Activated naive CD4-positive, alpha-beta T cell treated with Interleukin-2 at 50 U/mL for 16 hours (primary cell): ENCODE measurements at regions not wholly inside any gene's neighbourhood (a gene's known extent, or its start where the extent isn't known, plus 50 kb on each side); places are given as distances from the start of the nearest gene placed in this dataset.
"Not testable (repeated sequence)": the region's sequence is repeated elsewhere in the genome, so short reads cannot be mapped to it uniquely, and the experiment has no call there.

Experiments used
- DNase-seq: peaks from one replicate; pipeline ENCODE4 v3.0.0-alpha.2; 2020

DNA sequence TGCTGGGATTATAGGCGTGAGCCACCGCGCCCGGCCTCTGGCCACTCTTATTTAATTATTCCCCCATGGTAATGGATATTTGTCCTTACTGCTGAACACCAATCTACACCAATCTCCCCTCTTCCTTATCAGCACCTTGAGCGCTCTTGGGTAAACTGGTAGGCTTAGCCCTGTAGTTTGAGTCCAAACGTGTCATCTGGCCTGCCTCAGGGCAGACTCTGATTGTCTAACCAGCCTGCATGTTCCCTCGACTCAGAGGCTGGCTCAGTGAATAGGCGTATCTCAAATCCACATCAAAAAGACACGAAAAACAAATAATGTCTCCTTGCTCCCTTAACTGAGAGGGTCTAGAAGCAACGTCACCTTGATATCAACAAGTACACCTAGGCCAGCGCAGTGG, 260.9 kb downstream of the TFAP2C start:
- no peak for DNase-seq

DNA sequence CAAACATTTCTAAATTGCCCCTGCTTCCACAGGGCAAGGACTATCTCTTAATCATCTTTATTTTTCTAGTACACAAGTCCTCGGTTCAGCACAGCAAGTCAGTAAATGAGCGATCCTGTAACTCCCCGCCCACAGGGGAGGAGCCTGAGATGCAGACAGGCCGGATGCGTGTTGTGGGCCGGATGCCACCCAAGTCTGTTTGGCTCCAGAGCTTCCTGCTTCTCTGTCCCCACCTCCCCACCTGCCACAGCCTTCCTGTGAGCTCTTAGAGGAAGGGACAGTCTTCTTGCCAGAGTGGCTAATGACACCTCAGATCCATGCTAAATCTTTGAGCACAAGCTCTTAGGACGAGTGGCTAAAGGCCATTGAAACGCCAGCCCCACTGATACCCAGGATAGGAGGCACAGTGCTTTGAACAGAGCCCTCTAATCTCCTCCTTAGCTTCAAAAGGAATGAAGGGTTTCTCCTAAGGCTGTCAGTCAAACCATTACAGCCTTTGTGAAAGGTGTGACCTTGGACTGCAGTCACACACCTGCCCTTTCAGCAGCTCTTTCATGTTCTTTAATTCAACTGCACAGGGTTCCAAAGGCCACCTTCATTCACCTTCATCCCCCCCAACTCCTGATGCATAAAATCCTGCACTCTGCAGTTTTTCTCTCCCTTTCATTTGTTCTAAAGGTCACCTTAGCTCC, 264.3 kb downstream of the TFAP2C start:
- DNase-seq = no peak

DNA sequence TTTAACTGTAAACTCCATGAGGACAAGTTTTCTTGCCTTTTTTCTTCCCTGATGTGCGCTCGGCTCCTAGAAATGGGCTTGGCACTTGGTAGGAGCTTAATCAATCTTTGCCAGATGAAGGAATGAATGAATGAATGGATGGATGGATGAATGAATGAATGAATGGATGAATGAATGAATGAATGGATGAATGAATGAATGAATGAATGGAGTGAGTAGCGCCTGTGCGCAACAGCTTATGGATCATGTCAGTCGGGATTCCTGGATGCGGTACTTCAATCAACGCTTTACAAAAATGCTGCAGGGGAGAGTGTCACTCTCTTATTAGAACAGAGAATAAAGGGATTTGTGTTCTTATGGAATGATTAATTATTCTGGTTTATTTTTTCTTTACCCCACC, 267.3 kb downstream of the TFAP2C start:
- no peak for DNase-seq

DNA sequence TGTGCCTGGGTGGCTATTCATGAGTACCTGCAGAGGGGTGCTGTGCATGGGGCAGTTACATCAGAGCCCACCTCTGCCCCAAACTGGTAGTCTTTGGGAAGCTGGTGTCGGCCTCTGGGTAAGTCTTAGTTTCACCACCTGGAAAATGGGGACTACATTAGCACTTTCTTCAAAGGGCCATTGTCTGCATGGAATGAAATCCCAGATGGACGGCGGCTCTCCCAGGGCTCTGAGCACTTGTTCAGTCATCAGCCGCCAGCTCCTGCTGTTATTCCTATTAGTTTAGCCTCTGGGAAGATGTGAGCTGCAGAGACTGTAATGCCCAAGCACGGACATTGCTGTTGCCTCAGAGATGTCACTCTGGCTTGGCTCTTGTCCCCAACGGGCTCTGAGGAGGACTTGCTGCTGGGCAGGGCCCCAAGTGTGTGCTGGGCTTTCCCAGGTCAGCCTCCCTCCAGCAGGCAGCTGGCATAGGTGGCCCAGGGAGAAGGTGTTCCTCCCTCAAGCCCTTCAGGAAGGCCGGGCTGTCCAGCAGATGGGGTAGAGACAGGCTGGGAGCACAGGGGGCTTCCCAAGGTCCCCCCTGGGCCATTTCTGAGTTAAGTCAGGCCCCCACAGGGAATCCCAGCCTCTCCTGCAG, 268.3 kb downstream of the TFAP2C start:
- no peak for DNase-seq

DNA sequence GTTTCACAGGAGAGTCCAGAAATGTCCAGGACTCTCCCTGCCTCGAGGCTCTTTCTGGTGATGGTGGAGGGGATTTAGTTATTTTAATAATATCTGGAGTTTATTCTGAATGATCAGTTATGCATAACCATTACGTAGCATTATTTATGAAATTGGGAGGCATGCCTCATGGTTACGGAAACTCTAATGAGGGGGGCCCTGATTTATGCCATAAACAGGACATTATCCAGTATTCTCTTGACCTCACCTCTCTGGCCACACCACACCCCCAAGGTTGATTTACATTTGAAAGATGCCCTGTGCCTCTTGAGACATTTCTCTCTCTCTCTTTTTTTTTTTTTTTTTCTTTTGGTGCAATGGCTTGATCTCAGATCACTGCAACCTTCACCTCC, 268.8 kb downstream of the TFAP2C start:
- no peak for DNase-seq

DNA sequence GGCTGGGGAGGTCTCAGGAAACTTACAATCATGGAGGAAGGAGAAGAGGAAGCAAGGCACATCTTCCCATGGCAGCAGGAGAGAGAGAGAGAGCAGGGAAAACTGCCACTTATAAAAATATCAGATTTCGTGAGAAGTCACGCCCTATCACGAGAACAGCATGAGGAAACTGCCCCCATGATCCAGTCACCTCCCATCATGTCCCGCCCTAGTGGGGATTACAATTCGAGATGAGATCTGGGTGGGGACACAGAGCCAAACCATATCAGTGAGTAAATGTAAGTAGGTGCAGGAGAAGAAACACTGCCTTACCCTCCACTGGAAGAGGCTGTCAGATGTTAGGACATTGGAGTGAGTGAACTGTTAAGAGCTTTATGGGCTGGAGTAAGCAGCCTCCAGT, 270.4 kb downstream of the TFAP2C start:
- DNase-seq = no peak

DNA sequence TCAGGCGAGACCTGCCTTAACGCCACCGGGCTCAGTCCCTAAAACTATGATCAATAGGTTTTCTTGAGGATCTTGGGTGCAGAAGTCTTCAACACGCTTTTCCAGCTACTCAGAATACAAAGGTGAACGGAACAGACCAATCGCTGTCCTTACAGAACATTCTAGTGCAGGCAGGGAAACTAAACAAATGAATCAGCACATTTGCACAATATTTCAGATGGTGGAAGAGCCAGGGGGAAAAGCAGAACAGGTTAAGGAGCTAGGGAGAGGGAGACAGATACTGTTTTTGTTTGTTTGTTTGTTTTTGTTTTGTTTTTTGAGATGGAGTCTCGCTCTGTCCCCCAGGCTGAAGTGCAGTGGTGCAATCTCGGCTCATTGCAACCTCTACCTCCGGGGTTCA, 271.1 kb downstream of the TFAP2C start:
- no peak for DNase-seq

DNA sequence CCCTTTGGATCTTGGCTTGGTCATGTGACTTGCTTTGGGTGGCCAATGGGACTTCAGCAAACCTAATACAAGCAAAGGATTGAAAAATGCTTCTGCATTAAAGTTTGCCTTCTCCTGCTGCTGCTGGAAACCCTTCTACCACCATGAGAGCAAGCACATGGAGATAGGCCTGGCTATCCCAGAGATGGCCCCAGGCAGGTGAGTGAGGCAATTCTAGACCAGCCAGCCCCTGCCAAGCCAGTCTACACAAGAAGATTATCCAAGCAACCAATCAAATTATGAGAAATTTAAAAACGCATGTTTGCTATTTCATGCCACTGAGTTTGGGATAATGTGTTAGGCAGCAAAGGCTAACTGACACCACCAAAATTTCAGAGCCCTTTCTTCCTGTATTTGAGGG, 274.3 kb downstream of the TFAP2C start:
- no peak for DNase-seq

DNA sequence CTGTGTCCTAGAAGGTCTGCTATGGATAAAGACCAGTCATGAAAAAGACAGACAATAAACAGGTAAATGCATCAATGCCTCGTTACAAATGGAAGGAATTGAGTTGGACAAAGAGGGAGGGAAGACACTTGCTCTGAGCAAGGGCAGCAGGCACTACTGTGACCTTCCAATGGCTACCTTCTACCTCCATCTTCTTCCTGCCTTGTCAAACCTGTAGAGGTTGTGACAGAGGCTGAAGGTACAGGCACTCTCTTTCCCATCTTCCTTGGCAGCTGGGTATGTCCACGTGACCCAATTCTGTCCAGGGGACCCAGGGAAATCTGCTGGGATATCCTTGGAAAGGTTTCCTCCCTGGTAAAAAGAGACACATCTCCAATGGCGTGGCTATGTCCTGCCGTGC, 274.8 kb downstream of the TFAP2C start:
- no peak for DNase-seq

DNA sequence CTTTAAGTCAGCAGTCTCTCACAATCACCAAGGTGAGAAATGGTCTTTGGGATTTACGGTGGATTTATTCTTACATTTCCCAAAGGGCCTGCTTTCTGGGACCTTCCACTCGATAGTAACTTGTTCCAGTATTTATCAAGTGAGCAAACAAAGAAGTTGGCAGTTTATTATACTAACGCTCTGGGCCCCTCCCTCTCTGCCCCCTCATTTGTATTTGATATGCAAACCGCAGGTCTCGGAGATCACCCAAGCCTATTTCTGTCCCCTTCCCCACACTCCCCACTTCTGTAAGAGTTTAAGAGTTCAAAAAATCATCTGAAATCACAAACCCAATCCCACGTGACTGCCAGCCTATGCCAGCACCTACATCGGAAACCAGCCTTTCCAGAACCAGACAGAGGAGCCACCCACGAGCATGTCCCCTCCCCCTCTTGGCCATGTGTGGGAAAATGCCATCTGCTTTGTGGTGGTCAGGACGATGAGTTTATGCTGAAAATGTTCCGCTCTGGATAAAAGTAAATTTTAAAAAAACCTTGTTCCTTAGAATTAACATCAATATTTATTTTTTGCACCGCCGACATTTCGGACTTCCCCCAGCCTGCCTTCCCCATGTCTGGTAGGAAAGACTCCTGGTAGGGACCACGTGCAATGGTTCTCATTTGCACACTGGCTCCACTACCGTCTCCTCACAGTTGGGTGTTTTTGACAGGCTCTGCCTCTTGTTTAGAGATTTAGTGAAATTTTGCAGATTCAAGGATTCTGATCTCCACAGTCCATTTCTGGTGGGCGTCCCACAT, 281.0 kb downstream of the TFAP2C start:
- DNase-seq = no peak

DNA sequence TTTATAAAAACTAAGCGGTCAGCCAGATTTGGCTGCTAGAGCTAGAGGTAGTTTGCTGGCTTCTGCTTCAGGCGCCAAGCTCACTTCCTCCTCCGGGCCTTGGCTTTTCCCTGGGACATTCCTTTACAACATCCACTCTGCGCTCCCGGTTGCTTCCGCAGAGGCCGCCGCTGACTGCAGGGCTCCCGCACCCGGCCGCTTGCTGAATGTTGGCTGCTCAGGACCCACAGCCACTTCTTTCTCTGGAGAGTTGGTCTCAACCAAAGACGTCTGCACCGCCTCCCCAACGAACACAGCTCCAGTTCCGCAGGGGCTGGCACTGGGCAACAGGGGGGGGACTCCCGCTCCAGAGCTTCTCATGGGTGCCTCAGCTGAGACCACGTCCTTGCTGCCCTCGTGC, 282.8 kb downstream of the TFAP2C start:
- no peak for DNase-seq

DNA sequence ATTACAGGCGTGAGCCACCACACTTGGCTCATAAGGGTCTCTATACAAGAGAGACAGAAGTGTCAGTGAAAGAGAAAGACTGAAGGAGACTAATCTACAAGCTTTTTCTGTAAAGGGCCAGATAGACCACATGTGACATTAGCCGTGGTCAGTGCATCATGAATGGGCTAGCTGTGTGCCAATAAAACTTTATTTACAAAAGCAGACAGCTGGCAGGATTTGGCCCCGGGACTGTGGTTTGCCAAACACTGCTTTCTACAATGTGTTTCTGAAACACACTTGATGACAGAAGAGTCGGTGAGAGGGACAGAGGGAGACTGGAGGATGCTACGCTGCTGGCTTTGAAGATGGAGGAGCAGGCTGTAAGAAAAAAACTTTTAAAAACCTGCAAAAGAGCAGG, 285.4 kb downstream of the TFAP2C start:
- DNase-seq = no peak

DNA sequence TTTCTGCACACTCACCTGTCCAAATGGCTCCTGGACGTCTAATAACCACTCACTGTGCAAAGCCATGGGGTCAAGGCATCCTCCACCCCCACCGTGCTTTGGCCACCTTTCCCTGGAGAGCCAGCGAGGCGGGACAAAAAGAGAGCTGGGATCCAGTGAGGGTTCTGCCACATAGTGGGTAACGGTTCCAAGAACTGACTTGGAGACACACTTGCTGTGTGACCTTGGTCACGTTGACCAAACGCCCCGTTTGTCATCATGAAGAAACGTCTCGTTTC, 287.2 kb downstream of the TFAP2C start:
- no peak for DNase-seq

DNA sequence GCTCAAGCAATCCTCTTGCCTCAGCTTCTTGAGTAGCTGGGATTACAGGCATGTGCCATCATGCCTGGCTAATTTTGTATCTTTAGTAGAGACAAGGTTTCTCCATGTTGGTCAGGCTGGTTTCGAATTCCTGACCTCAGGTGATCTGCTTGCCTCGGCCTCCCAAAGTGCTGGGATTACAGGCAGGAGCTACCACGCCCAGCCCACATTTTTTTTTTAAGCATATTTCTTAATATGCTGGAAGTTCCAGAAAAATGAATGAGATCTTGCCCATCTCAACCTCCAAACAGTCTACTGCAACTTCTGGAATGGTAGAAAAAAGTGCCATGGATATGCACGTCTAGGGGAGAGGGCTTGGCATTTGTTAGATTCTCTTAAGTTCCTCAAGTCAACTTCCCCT, 290.9 kb downstream of the TFAP2C start:
- not testable (repeated sequence) for DNase-seq

DNA sequence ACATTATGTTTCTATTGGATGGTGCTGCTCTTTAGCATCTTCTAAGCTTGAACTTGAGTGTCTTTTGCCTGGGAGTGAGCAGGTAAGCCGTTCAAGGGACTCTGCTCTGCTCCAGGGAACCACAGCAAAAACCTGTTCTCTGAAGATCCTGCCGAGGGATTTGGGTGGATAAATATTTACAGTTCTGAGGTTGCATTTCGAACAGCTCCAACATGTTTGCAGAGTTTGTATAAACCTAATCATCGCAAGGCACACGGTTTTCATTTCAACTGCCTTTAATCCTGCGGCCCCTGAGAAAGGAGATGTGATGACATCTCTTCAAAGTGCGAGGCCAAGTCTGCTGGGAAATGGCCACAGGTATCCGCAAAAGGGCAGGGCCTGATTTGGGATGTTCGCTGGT, 293.4 kb downstream of the TFAP2C start:
- DNase-seq = no peak

DNA sequence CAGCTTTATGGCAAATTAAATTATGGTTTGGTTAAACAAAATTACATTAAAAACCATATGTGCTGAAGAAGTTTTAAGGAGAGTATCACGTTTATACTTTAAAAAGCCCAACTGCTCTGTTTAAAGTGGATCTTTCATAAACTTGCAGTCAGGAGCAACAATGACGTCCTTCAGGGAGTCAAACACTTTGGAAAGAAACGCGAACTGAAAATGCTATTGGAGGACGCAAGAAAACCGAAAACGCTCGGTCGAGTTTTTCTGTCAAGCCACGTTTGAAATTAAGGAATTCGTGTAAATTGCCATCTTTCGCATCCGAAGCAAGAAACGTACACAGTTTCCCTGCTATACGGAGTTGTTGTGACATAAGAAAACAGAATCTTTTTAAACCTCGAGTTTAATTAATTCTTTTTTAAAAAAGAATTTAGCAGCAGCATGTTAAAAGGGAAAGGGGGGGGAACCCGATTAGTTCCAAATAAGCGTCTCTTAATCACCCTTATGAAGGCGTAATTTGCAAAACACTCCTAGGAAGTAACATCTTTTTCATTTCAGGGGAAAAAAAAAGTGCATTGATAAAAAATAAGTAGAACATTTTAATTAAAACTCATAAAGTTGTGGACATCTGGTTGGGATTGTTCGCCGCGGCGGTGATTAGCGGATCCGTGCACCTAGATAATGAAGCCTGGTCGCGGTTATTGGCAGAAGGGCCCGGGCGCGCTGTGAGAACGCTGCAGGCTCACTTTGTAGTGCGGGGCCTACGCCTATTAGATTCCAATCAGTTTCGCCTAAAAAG, 295.4 kb downstream of the TFAP2C start:
- no peak for DNase-seq

DNA sequence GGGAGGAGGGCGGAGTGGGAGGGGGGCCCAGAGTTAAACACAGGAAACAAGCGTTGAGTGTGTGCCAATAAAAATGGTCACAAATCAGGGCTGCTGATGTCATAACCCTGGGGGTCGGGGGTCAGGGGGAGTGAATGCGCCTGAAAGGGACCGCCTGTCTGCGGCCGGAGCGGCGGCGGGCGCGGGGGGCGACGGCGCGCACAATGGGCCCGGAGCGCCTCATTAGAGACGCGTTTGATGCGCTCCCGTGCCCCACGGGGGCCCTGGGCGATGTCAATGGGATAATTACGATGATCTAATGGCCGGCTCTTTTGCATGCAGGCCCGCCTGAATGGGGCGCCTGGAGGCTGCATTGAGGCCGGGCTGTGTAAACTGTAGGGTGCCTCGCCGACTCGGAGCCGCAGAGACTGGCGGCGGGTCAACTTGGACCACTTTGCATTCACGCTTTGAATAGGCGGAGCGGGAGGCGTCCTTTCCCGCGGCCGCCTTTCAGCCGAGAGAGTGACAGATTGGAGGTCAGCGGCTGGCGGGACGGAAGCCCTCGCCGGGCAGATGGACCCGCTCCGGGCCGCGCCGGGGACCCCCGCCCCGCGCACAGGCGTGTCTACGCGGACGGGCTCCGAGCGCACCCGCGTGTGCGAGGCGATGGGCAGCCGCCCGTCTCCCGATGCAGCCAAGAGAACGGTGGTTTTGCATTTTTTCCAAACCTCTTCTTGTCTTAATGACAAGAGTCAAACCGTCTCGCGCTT, 296.1 kb downstream of the TFAP2C start:
- no peak for DNase-seq

DNA sequence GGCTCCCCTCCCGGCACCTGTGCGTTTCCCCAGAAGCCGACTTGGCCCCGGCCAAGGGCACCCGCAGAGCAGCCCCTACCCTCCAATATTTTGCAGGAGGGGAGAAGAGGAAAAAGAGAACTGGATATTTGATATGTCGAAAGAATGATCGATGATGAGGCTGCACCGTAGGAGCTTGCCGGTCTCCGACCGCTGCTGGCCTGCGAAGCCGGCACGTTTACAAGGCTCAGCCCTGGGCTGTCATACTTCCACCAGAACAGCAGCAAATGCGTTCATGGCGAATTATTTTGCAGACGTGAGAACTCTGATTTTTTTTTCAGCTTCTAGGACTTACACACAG, 296.7 kb downstream of the TFAP2C start:
- DNase-seq = no peak

DNA sequence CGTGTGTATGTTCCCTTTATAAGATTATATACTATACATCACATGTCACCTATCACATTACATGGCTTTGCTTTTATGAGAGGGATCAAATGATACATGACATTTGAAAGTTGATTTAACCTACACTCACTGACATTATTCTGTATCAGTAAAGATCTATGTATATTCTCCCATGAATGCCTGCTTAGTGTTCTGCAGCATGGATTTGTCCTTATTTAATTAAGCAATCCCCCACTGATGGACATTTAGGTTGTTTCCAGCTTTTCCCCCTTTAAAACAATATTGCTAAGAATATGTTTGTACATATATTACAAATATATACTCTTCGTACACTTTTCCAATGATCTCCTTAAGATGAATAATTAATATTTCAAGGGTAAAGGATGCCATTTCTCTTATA, 297.4 kb downstream of the TFAP2C start:
- no peak for DNase-seq

DNA sequence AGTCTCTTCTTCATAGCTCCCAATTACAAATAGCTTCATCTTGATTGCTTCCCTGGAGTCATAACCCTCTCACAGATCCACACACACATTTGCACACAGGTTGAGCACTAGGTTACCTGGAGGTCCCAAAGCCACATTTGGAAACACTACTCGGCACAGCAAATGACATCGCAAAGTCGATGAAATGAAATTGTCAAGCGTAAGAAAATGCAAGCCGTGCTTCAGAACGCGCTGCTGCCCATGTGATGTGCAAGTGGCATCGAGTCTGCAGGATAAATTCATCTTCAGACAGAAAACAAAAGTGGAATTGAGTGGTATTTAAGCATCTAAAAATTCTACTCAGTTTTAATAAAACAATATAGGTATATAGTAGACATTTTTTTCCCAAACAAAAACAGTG, 298.0 kb downstream of the TFAP2C start:
- DNase-seq = no peak

DNA sequence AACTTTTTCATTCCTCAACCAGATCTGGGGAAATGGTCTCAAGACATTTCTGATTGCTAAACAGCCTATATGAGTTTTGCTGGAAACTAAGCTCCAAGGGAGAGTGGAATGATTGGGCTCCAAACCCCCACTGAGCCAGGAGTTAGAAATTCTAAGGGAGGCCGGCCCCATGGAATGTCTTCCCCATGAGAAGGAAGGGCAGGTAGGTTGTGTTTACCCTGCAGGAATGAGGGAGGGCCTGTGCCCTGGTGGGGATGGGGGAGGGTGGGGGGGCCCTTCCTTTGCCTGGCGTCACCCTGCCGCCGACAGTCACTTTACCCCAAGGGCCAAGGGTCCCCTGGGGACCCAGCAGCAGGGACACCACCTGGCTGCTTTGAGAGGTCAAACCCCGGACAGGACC, 298.9 kb downstream of the TFAP2C start:
- DNase-seq = no peak

DNA sequence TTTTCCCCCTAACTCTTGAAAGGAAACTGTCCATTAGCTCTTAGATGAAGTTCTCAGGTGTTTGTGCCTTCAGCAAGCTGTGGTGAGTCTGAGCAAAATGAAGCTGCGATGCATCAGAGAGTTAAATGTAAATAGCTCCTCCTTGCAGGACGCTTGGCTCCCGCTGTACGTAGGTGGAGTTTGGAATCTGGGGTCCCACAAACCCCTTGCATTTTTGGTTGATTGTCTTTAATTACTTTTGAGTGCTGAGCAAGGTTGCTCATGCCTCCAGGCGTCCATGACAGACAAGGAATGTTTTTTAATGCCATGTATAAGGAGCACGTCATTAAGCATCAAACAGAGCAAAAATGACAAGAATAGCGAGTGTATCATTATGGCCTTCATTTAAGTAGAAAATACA, 300.5 kb downstream of the TFAP2C start:
- DNase-seq = no peak

DNA sequence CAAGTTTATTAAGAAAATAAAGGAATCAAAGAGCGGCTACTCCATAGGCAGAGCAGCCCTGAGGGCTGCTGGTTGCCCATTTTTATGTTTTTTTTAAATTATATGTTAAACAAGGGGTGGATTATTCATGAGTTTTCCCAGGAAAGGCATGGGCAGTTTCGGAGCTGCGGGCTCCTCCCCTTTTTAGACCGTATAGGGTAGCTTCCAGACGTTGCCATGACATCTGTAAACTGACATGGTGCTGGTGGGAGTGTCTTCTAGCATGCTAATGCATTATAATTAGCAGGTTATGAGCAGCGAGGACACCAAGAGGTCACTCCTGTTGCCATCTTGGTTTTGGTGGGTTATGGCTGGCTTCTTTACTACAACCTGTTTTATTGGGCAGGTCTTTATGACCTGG, 301.8 kb downstream of the TFAP2C start:
- no peak for DNase-seq
